PC-3 (cell line): ENCODE measurements at regions not wholly inside any gene's neighbourhood (a gene's known extent, or its start where the extent isn't known, plus 50 kb on each side); places are given as distances from the start of the nearest gene placed in this dataset.

Experiments used
- ATAC-seq: fragments of 200-7000 bp; cut with Tn5 transposase; 2 replicates; pipeline ENCODE4 v1.9.1; 2020; ENCODE audit warnings: mild to moderate bottlenecking, moderate library complexity
- BruUV-seq: library from RNA; stranded (reverse); fragments of 400-500 nt; replicated peaks from 2 replicates; lab custom pipeline; 2021; lab: Mats Ljungman, UMichigan
- CTCF ChIA-PET: fragments of 300-600 bp; sonication (Branson Sonifier 250); formaldehyde crosslinking; loops from one replicate; lab custom pipeline; 2022; ENCODE audit warnings: antibody characterized with exemption; lab: Charles Lee
- POLR2A ChIA-PET: fragments of 300-600 bp; sonication (Branson Sonifier 250); formaldehyde crosslinking; loops from one replicate; lab custom pipeline; 2022; ENCODE audit warnings: antibody characterized with exemption; ENCODE audit not compliant: unreplicated experiment; lab: Charles Lee
- DNase-seq: peaks from one replicate; pipeline ENCODE4 v3.0.0-alpha.2; 2015
- H2AFZ ChIP-seq: fragments of 300-600 bp; sonication (generic); 2 replicates; pipeline ENCODE4 v1.6.0; 2016; ENCODE audit warnings: antibody characterized with exemption, low read length
- H3F3A ChIP-seq: fragments of 300-600 bp; sonication (generic); one replicate; pipeline ENCODE4 v1.6.0; 2017; ENCODE audit warnings: antibody characterized with exemption, low read length, control low read depth, mild to moderate bottlenecking; ENCODE audit not compliant: unreplicated experiment
- H3K27ac ChIP-seq: fragments of 300-600 bp; sonication (generic); 2 replicates; pipeline ENCODE4 v1.5.1; 2016; ENCODE audit warnings: mild to moderate bottlenecking, low read length
- H3K27me3 ChIP-seq: fragments of 300-600 bp; sonication (generic); 2 replicates; pipeline ENCODE4 v1.6.1; 2016; ENCODE audit warnings: low read length, mixed read lengths
- H3K36me3 ChIP-seq: fragments of 300-600 bp; sonication (generic); 2 replicates; pipeline ENCODE4 v1.6.1; 2016; ENCODE audit warnings: low read depth, mixed run types, low read length, mixed read lengths
- H3K4me1 ChIP-seq: fragments of 300-600 bp; sonication (generic); 2 replicates; pipeline ENCODE4 v1.5.1; 2016; ENCODE audit warnings: low read length; ENCODE audit not compliant: insufficient read depth
- H3K4me2 ChIP-seq: fragments of 300-600 bp; sonication (generic); 2 replicates; pipeline ENCODE4 v1.6.0; 2016; ENCODE audit warnings: low read length
- H3K4me3 ChIP-seq: fragments of 300-600 bp; sonication (generic); 2 replicates; pipeline ENCODE4 v1.5.1; 2016; ENCODE audit warnings: mild to moderate bottlenecking, low read length, mixed read lengths
- H3K79me2 ChIP-seq: fragments of 300-600 bp; sonication (generic); 2 replicates; pipeline ENCODE4 v1.6.1; 2017; ENCODE audit warnings: low read length, mixed read lengths
- H3K9ac ChIP-seq: fragments of 300-600 bp; sonication (generic); 2 replicates; pipeline ENCODE4 v1.6.0; 2016; ENCODE audit warnings: mild to moderate bottlenecking, low read length
- H3K9me2 ChIP-seq: fragments of 300-600 bp; sonication (generic); replicated peaks from 2 replicates; pipeline ENCODE4 v1.6.1; 2016; ENCODE audit warnings: mixed run types, low read length, mixed read lengths
- H3K9me3 ChIP-seq: fragments of 300-600 bp; sonication (generic); 2 replicates; pipeline ENCODE4 v1.6.1; 2016; ENCODE audit warnings: low read length, mixed read lengths
- H4K20me1 ChIP-seq: fragments of 300-600 bp; sonication (generic); 2 replicates; pipeline ENCODE4 v1.6.1; 2016; ENCODE audit warnings: low read length, mixed read lengths
- CTCF ChIP-seq: fragments of 300-600 bp; sonication (generic); conservative IDR thresholded peaks from 2 replicates; pipeline ENCODE4 v1.5.1; 2017; ENCODE audit warnings: antibody characterized with exemption, low read depth, mild to moderate bottlenecking, low read length
- EZH2 ChIP-seq: fragments of 300-600 bp; sonication (generic); IDR thresholded peaks from one replicate; pipeline ENCODE4 v1.6.1; 2017; ENCODE audit warnings: antibody characterized with exemption, mild to moderate bottlenecking, low read length; ENCODE audit not compliant: unreplicated experiment
- EZH2phosphoT487 ChIP-seq: fragments of 300-600 bp; sonication (generic); IDR thresholded peaks from 2 replicates; pipeline ENCODE4 v1.6.1; 2018; ENCODE audit warnings: mild to moderate bottlenecking, antibody characterized with exemption, low read length, borderline replicate concordance
- intact Hi-C: fragments of 100-400 bp; cut with micrococcal nuclease; formaldehyde crosslinking; loops from 2 replicates; pipeline ENCODE4 v1.9.0; 2023

- TF ChIP-seq CTCF (no peak), EZH2 (no peak), EZH2phosphoT487 (no peak)
- intact Hi-C loops: no loop called here
- POLR2A ChIA-PET: no interaction called here
Observed at GRCh38 chr18:75141734-75142133, 67.2 kb downstream of the PTGR3 start.

GRCh38 chr18:75141166-75141565 lies 67.8 kb downstream of the PTGR3 start:
- Histone ChIP-seq H2AFZ (no peak overlapping the region), H3K4me3 (no peak overlapping the region), H3K4me1 (no peaks in the 10 kb centered on the region), H3K36me3 (no peaks in the 10 kb centered on the region), H3K27ac (no peak overlapping the region), H3F3A (no peaks in the 10 kb centered on the region), H3K9me3 (no peaks in the 10 kb centered on the region), H3K9ac (no peak overlapping the region), H3K79me2 (no peaks in the 10 kb centered on the region), H3K9me2 (no peaks in the 10 kb centered on the region), H4K20me1 (no peaks in the 10 kb centered on the region), H3K4me2 (no peak overlapping the region), H3K27me3 (peaks cover 36% of the 10 kb centered on the region)
- no peak for DNase-seq
- intact Hi-C loops: no loop called here
- POLR2A ChIA-PET: no interaction called here
- CTCF ChIA-PET: no interaction called here
- ATAC-seq: no peak
- no peak for TF ChIP-seq CTCF
- BruUV-seq: no TSS peak

More at GRCh38 chr18:75141734-75142133, 67.2 kb downstream of the PTGR3 start:
- CTCF ChIA-PET: no interaction called here
- no peaks in the 10 kb centered on the region for H3K9me3 ChIP-seq
- no peaks in the 10 kb centered on the region for H3K4me1 ChIP-seq
- no peak for DNase-seq
- no peaks in the 10 kb centered on the region for H3K79me2 ChIP-seq
- H3K9ac ChIP-seq: no peak overlapping the region
- H3K4me3 ChIP-seq: no peak overlapping the region
- no peak overlapping the region for H3K27ac ChIP-seq
- H3F3A ChIP-seq: no peaks in the 10 kb centered on the region
- no peaks in the 10 kb centered on the region for H3K9me2 ChIP-seq
- BruUV-seq: no TSS peak
- no peak for ATAC-seq
- no peaks in the 10 kb centered on the region for H4K20me1 ChIP-seq
- H3K27me3 ChIP-seq: peaks cover 36% of the 10 kb centered on the region
- H3K4me2 ChIP-seq: no peak overlapping the region
- no peak overlapping the region for H2AFZ ChIP-seq
- no peaks in the 10 kb centered on the region for H3K36me3 ChIP-seq

GRCh38 chr18:75140296-75140695 lies 68.6 kb downstream of the PTGR3 start:
- peaks cover 36% of the 10 kb centered on the region for H3K27me3 ChIP-seq
- no peak overlapping the region for H3K4me2 ChIP-seq
- DNase-seq (no peak), ATAC-seq (no peak)
- H3K36me3 ChIP-seq: no peaks in the 10 kb centered on the region
- H3K79me2 ChIP-seq: no peaks in the 10 kb centered on the region
- H3K9me2 ChIP-seq: no peaks in the 10 kb centered on the region
- BruUV-seq: no TSS peak
- no peak overlapping the region for H3K9ac ChIP-seq
- no peaks in the 10 kb centered on the region for H3K4me1 ChIP-seq
- no peak overlapping the region for H3K4me3 ChIP-seq
- no peaks in the 10 kb centered on the region for H3K9me3 ChIP-seq
- no peaks in the 10 kb centered on the region for H4K20me1 ChIP-seq
- no peaks in the 10 kb centered on the region for H3F3A ChIP-seq
- no peak for TF ChIP-seq CTCF
- no peak for TF ChIP-seq EZH2
- no peak for TF ChIP-seq EZH2phosphoT487
- intact Hi-C loops: no loop called here
- H2AFZ ChIP-seq: no peak overlapping the region
- POLR2A ChIA-PET: no interaction called here
- CTCF ChIA-PET: no interaction called here
- H3K27ac ChIP-seq: no peak overlapping the region
